Memory B cell (primary cell): ENCODE measurements at regions not wholly inside any gene's neighbourhood (a gene's known extent, or its start where the extent isn't known, plus 50 kb on each side); places are given as distances from the start of the nearest gene placed in this dataset.

Experiments used
- ATAC-seq: fragments of 150-1000 bp; cut with Tn5 transposase; 2 replicates; pipeline ENCODE4 v1.10.0; 2021; ENCODE audit warnings: low read depth, mild to moderate bottlenecking, moderate library complexity
- DNase-seq, 2 donors: peaks; one replicate each; pipeline ENCODE4 v3.0.0; 2022; ENCODE audit warnings: low spot score in 2 of 2
- H3K27ac Mint-ChIP-seq: one replicate; pipeline ENCODE4 v1.8.0; 2022; ENCODE audit warnings: mild to moderate bottlenecking, moderate library complexity, mixed read lengths
- H3K27me3 Mint-ChIP-seq: one replicate; pipeline ENCODE4 v1.8.0; 2022; ENCODE audit warnings: mixed read lengths
- H3K36me3 Mint-ChIP-seq: one replicate; pipeline ENCODE4 v1.8.0; 2022; ENCODE audit warnings: mild to moderate bottlenecking, mixed read lengths
- H3K4me1 Mint-ChIP-seq: one replicate; pipeline ENCODE4 v1.8.0; 2022; ENCODE audit warnings: mixed read lengths
- H3K4me3 Mint-ChIP-seq: one replicate; pipeline ENCODE4 v1.8.0; 2022; ENCODE audit warnings: mild to moderate bottlenecking, moderate library complexity, mixed read lengths
- H3K9me3 Mint-ChIP-seq: one replicate; pipeline ENCODE4 v1.8.0; 2022; ENCODE audit warnings: mixed read lengths

DNA sequence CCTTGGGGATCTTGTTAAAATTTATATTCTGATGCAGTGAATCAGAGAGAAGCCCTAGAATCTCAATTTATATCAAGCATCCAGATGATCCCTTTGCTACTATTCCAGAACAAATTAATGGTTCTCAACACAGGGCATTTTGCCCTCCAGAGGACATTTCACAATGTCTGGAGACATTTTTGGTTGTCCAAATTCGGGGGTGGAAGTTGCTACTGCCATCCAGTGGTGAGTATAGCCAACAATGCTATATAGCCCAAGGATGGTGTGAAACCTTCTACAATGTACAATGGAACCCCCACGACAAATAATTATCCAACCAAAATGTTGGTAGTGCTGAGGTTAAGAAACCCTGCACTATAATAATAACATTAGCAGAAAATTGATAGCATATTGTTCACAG is 2440.0 kb downstream of the PCDH7 start:
- Mint-ChIP-seq H3K27ac (no peak overlapping the region), H3K4me1 (no peaks in the 10 kb centered on the region), H3K27me3 (no peaks in the 10 kb centered on the region), H3K4me3 (no peak overlapping the region), H3K36me3 (no peaks in the 10 kb centered on the region), H3K9me3 (peaks cover 4% of the 10 kb centered on the region)
- DNase-seq: no peak
- ATAC-seq: no peak

- DNase-seq (no peak), ATAC-seq (no peak)
- Mint-ChIP-seq H3K9me3 (peaks cover 4% of the 10 kb centered on the region), H3K27ac (no peak overlapping the region), H3K4me1 (no peaks in the 10 kb centered on the region), H3K27me3 (no peaks in the 10 kb centered on the region), H3K4me3 (no peak overlapping the region), H3K36me3 (no peaks in the 10 kb centered on the region)
These were observed 2441.0 kb downstream of the PCDH7 start for GRCh38 chr4:33161202-33161601.

DNA sequence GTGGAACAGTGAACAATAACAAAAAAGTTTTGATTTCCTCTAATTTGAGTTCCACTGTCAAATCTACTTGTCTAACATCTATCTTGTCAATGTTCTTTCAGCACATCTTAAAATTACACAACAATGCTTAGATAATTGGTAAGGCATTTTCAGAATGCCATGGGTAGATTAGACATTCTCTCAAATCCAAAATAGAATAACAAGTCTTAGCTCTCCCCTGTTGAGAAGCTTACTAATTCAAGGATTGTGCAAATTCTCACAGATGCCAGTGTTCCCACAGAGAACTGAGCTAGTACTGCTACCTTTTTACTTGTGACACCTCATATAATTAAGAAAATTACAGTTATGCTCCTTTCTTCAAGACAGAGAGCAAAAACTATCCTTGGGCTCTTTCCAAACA is 2442.0 kb downstream of the PCDH7 start:
- DNase-seq (no peak), ATAC-seq (no peak)
- H3K36me3 Mint-ChIP-seq: no peaks in the 10 kb centered on the region
- no peak overlapping the region for H3K27ac Mint-ChIP-seq
- no peak overlapping the region for H3K4me3 Mint-ChIP-seq
- no peaks in the 10 kb centered on the region for H3K4me1 Mint-ChIP-seq
- H3K27me3 Mint-ChIP-seq: no peaks in the 10 kb centered on the region
- peaks cover 4% of the 10 kb centered on the region for H3K9me3 Mint-ChIP-seq

DNA sequence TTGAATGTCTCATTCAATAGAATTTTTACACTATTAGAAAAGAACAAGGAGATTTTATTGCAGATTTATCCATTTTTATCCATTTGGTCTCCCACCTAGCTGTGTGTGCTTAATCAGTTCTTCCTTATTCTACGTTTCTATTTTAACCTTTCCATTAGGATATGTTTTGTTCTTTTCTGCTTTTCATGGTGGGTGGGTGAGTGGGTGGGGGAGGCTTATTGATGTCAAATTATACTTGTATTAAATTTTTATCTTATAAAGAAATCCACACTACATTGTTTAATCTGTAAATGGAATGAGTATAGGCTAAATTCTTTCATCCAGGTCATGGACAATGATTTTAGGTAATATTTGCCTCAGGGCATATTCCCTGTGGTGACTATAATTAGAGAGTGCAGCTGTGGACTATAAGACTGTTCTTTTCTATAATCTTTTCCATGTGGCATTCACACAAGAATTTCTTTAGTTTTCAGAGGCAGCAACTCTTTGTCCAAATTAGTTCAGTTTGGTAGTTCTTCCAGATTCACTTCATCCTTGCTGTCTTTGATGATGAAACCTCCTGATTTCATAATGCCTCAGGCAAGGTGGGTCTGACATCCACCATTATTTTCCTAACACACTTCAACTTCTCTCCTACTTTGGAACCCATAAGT is 2451.8 kb downstream of the PCDH7 start:
- H3K36me3 Mint-ChIP-seq: no peaks in the 10 kb centered on the region
- no peaks in the 10 kb centered on the region for H3K27me3 Mint-ChIP-seq
- ATAC-seq (no peak), DNase-seq (no peak)
- no peak overlapping the region for H3K27ac Mint-ChIP-seq
- H3K4me1 Mint-ChIP-seq: no peaks in the 10 kb centered on the region
- H3K4me3 Mint-ChIP-seq: no peak overlapping the region
- peaks cover 3% of the 10 kb centered on the region for H3K9me3 Mint-ChIP-seq

GRCh38 chr4:33176566-33176965 is 2456.4 kb downstream of the PCDH7 start:
- ATAC-seq (no peak), DNase-seq (no peak)
- Mint-ChIP-seq H3K27me3 (no peaks in the 10 kb centered on the region), H3K9me3 (peaks cover 10% of the 10 kb centered on the region), H3K4me1 (no peaks in the 10 kb centered on the region), H3K36me3 (no peaks in the 10 kb centered on the region), H3K27ac (no peak overlapping the region), H3K4me3 (no peak overlapping the region)

GRCh38 chr4:33184657-33185290 is 2464.6 kb downstream of the PCDH7 start:
- no peaks in the 10 kb centered on the region for H3K27me3 Mint-ChIP-seq
- no peak overlapping the region for H3K27ac Mint-ChIP-seq
- no peak for ATAC-seq
- H3K4me1 Mint-ChIP-seq: no peaks in the 10 kb centered on the region
- H3K36me3 Mint-ChIP-seq: no peaks in the 10 kb centered on the region
- no peak overlapping the region for H3K4me3 Mint-ChIP-seq
- peaks cover 12% of the 10 kb centered on the region for H3K9me3 Mint-ChIP-seq
- no peak for DNase-seq

GRCh38 chr4:33187035-33187434 is 2466.9 kb downstream of the PCDH7 start:
- Mint-ChIP-seq H3K27ac (no peak overlapping the region), H3K4me1 (no peaks in the 10 kb centered on the region), H3K4me3 (no peak overlapping the region), H3K9me3 (peaks cover 2% of the 10 kb centered on the region), H3K36me3 (no peaks in the 10 kb centered on the region), H3K27me3 (no peaks in the 10 kb centered on the region)
- DNase-seq: no peak
- ATAC-seq: no peak

GRCh38 chr4:33188733-33189132 is 2468.6 kb downstream of the PCDH7 start:
- no peaks in the 10 kb centered on the region for H3K27me3 Mint-ChIP-seq

GRCh38 chr4:33189169-33189568 is 2469.0 kb downstream of the PCDH7 start:
- no peak overlapping the region for H3K27ac Mint-ChIP-seq
- H3K27me3 Mint-ChIP-seq: no peaks in the 10 kb centered on the region
- H3K9me3 Mint-ChIP-seq: peaks cover 4% of the 10 kb centered on the region
- no peak overlapping the region for H3K4me3 Mint-ChIP-seq
- H3K4me1 Mint-ChIP-seq: no peaks in the 10 kb centered on the region
- H3K36me3 Mint-ChIP-seq: no peaks in the 10 kb centered on the region
- DNase-seq: no peak
- ATAC-seq: no peak

More at GRCh38 chr4:33188733-33189132, 2468.6 kb downstream of the PCDH7 start:
- ATAC-seq (no peak), DNase-seq (no peak)
- Mint-ChIP-seq H3K9me3 (peaks cover 4% of the 10 kb centered on the region), H3K27ac (no peak overlapping the region), H3K4me1 (no peaks in the 10 kb centered on the region), H3K4me3 (no peak overlapping the region), H3K36me3 (no peaks in the 10 kb centered on the region)

- Mint-ChIP-seq H3K27ac (no peak overlapping the region), H3K36me3 (no peaks in the 10 kb centered on the region), H3K27me3 (no peaks in the 10 kb centered on the region), H3K4me3 (no peak overlapping the region), H3K9me3 (peaks cover 4% of the 10 kb centered on the region), H3K4me1 (no peaks in the 10 kb centered on the region)
- DNase-seq (no peak), ATAC-seq (no peak)
These were observed 2472.9 kb downstream of the PCDH7 start for GRCh38 chr4:33193109-33193508.

- H3K27me3 Mint-ChIP-seq: no peaks in the 10 kb centered on the region
- no peaks in the 10 kb centered on the region for H3K36me3 Mint-ChIP-seq
- H3K4me3 Mint-ChIP-seq: no peak overlapping the region
- DNase-seq: no peak
- H3K9me3 Mint-ChIP-seq: peaks cover 3% of the 10 kb centered on the region
- no peak for ATAC-seq
- no peaks in the 10 kb centered on the region for H3K4me1 Mint-ChIP-seq
- H3K27ac Mint-ChIP-seq: no peak overlapping the region
These were observed 2480.2 kb downstream of the PCDH7 start for GRCh38 chr4:33200377-33200776.

DNA sequence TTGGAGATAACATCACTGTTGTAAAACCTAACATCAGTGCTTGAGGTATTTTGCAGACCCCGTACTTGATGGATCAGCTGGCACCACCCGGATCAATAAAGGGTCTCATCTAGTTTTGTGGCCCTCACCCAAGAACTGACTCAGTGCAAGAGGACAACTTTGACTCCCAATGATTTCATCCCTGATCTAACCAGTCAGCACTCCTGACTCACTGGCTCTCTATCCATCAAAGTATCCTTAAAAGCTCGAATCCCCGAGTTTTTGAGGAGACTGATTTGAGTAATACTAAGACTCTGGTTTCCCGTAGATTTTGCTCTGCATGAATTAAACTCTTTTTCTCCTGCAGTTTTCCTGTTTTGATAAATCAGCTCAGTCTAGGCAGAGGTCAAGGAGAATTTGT is 2498.1 kb downstream of the PCDH7 start:
- no peak overlapping the region for H3K27ac Mint-ChIP-seq
- peaks cover 2% of the 10 kb centered on the region for H3K9me3 Mint-ChIP-seq

GRCh38 chr4:33226133-33226532 is 2506.0 kb downstream of the PCDH7 start:
- no peak for DNase-seq
- H3K27ac Mint-ChIP-seq: no peak overlapping the region
- no peak for ATAC-seq
- no peaks in the 10 kb centered on the region for H3K36me3 Mint-ChIP-seq
- H3K4me3 Mint-ChIP-seq: no peak overlapping the region
- H3K9me3 Mint-ChIP-seq: peaks cover 4% of the 10 kb centered on the region
- no peaks in the 10 kb centered on the region for H3K27me3 Mint-ChIP-seq
- no peaks in the 10 kb centered on the region for H3K4me1 Mint-ChIP-seq

More for the DNA sequence above, 2498.1 kb downstream of the PCDH7 start:
- Mint-ChIP-seq H3K36me3 (no peaks in the 10 kb centered on the region), H3K4me1 (no peaks in the 10 kb centered on the region), H3K4me3 (no peak overlapping the region), H3K27me3 (no peaks in the 10 kb centered on the region)
- ATAC-seq: no peak
- no peak for DNase-seq

DNA sequence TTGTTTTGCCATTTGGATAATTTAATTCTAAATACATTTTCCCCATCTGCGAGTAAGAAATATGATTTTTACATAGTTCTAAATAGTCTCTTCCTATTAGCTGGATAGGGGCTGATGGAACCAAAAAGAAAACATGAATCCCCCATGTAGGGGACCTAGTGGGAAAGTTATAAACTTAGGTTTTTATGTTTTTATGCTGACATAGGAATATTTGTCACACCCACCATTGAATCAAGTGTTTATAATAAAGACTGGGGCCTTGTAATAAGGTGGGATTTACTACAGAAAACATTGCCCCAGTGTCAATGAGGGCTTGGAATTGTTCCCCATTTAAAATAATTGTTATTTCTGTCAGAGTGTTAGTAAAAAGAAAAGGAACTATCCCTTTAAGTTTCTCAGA is 2506.6 kb downstream of the PCDH7 start:
- Mint-ChIP-seq H3K9me3 (peaks cover 4% of the 10 kb centered on the region), H3K4me1 (no peaks in the 10 kb centered on the region), H3K4me3 (no peak overlapping the region), H3K27me3 (no peaks in the 10 kb centered on the region), H3K27ac (no peak overlapping the region), H3K36me3 (no peaks in the 10 kb centered on the region)
- ATAC-seq (no peak), DNase-seq (no peak)

- Mint-ChIP-seq H3K4me1 (no peaks in the 10 kb centered on the region), H3K36me3 (no peaks in the 10 kb centered on the region), H3K27me3 (no peaks in the 10 kb centered on the region), H3K9me3 (peaks cover 6% of the 10 kb centered on the region), H3K4me3 (no peak overlapping the region), H3K27ac (no peak overlapping the region)
- ATAC-seq (no peak), DNase-seq (no peak)
These were observed 2534.9 kb downstream of the PCDH7 start for GRCh38 chr4:33255094-33255493.
